CD14-positive monocyte (primary cell): ENCODE measurements at regions not wholly inside any gene's neighbourhood (a gene's known extent, or its start where the extent isn't known, plus 50 kb on each side); places are given as distances from the start of the nearest gene placed in this dataset.

ENCODE experiments used
- DNase-seq, 3 donors: peaks; one replicate each; pipeline ENCODE4 v3.0.0-alpha.2; 2011 to 2022
- H2AFZ ChIP-seq: 2 replicates; pipeline ENCODE4 v1.6.0; 2012; ENCODE audit warnings: mild to moderate bottlenecking, low read depth, low read length, inconsistent platforms; ENCODE audit not compliant: insufficient read depth, poor library complexity, severe bottlenecking
- H3K27ac ChIP-seq, 2 donors: 1 replicate in 1 of 2; 2 replicates in 1 of 2; pipeline ENCODE4 v1.5.1; 2012 to 2013; ENCODE audit warnings: low read length in 2 of 2, control low read depth in 1 of 2, inconsistent platforms in 1 of 2, low read depth in 1 of 2, mild to moderate bottlenecking in 1 of 2
- H3K27me3 ChIP-seq, 2 donors: one replicate each; pipeline versions ENCODE4 v1.6.0 to v1.6.1; 2011 to 2013; ENCODE audit warnings: low read length in 2 of 2; ENCODE audit not compliant: control insufficient read depth in 2 of 2, insufficient read depth in 2 of 2
- H3K36me3 ChIP-seq, 2 donors: replicated peaks in 1 of 2; 1 replicate in 1 of 2; 2 replicates in 1 of 2; pipeline versions ENCODE4 v1.5.1 to v1.6.1; 2012 to 2013; ENCODE audit warnings: low read length in 2 of 2, control low read depth in 1 of 2, inconsistent platforms in 1 of 2, mild to moderate bottlenecking in 1 of 2; ENCODE audit not compliant: insufficient read depth in 2 of 2, control insufficient read depth in 1 of 2
- H3K4me1 ChIP-seq, 2 donors: 1 replicate in 1 of 2; 2 replicates in 1 of 2; pipeline versions ENCODE4 v1.5.1 to v1.6.1; 2012 to 2013; ENCODE audit warnings: low read length in 2 of 2, control low read depth in 1 of 2, inconsistent platforms in 1 of 2, mild to moderate bottlenecking in 1 of 2, moderate library complexity in 1 of 2; ENCODE audit not compliant: insufficient read depth in 2 of 2, control insufficient read depth in 1 of 2
- H3K4me2 ChIP-seq: replicated peaks from 2 replicates; pipeline ENCODE3; 2012; ENCODE audit warnings: low read length, moderate library complexity, mild to moderate bottlenecking; ENCODE audit not compliant: poor library complexity, severe bottlenecking; ENCODE audit errors: extremely low read depth
- H3K4me3 ChIP-seq, 3 experiments: fragments of 200-600 bp in 1 of 3; sonication (generic) in 1 of 3; replicated peaks in 1 of 3; 1 replicate in 2 of 3; 2 replicates in 1 of 3; pipeline ENCODE4 v1.5.1; 2011 to 2013; ENCODE audit warnings: low read length in 3 of 3, mild to moderate bottlenecking in 3 of 3, control low read depth in 2 of 3, low read depth in 2 of 3, inconsistent platforms in 1 of 3, moderate library complexity in 1 of 3
- H3K79me2 ChIP-seq: 2 replicates; pipeline ENCODE4 v1.6.0; 2012; ENCODE audit warnings: mild to moderate bottlenecking, control low read depth, inconsistent platforms, low read length, moderate library complexity; ENCODE audit not compliant: insufficient read depth
- H3K9ac ChIP-seq: 2 replicates; pipeline ENCODE4 v1.6.0; 2017; ENCODE audit warnings: low read length, mild to moderate bottlenecking; ENCODE audit not compliant: insufficient read depth, poor library complexity, severe bottlenecking
- H3K9me3 ChIP-seq, 2 donors: replicated peaks in 1 of 2; 1 replicate in 1 of 2; 2 replicates in 1 of 2; pipeline versions ENCODE4 v1.5.1 to v1.6.1; 2012 to 2013; ENCODE audit warnings: low read length in 2 of 2, control low read depth in 1 of 2; ENCODE audit not compliant: control insufficient read depth in 1 of 2, insufficient read depth in 1 of 2
- H4K20me1 ChIP-seq: 2 replicates; pipeline ENCODE4 v1.6.0; 2012; ENCODE audit warnings: mild to moderate bottlenecking, low read length, control low read depth, moderate library complexity; ENCODE audit not compliant: insufficient read depth
- H3K27ac Mint-ChIP-seq, 7 donors: one replicate each; pipeline ENCODE4 v1.8.0; 2020; ENCODE audit warnings: mild to moderate bottlenecking in 7 of 7, mixed read lengths in 7 of 7, moderate library complexity in 6 of 7, inconsistent platforms in 2 of 7
- H3K27me3 Mint-ChIP-seq, 3 donors: one replicate each; pipeline ENCODE4 v1.8.0; 2021 to 2022; ENCODE audit warnings: low read depth in 3 of 3, mild to moderate bottlenecking in 3 of 3, mixed read lengths in 3 of 3, moderate library complexity in 3 of 3, inconsistent platforms in 1 of 3
- H3K36me3 Mint-ChIP-seq, 2 donors: one replicate each; pipeline ENCODE4 v1.8.0; 2020; ENCODE audit warnings: mixed read lengths in 2 of 2, inconsistent platforms in 1 of 2, mild to moderate bottlenecking in 1 of 2
- H3K4me1 Mint-ChIP-seq: one replicate; pipeline ENCODE4 v1.8.0; 2020; ENCODE audit warnings: mild to moderate bottlenecking, mixed read lengths
- H3K4me3 Mint-ChIP-seq, 2 donors: one replicate each; pipeline ENCODE4 v1.8.0; 2020; ENCODE audit warnings: mild to moderate bottlenecking in 2 of 2, mixed read lengths in 2 of 2, moderate library complexity in 1 of 2
- H3K9me3 Mint-ChIP-seq, 7 donors: one replicate each; pipeline ENCODE4 v1.8.0; 2020 to 2022; ENCODE audit warnings: mixed read lengths in 7 of 7, mild to moderate bottlenecking in 6 of 7, moderate library complexity in 6 of 7, inconsistent platforms in 2 of 7
- CTCF ChIP-seq: fragments of 200-600 bp; IDR thresholded peaks from one replicate; pipeline ENCODE4 v1.8.0; 2022; ENCODE audit warnings: antibody characterized with exemption, mild to moderate bottlenecking
- WGBS: methylation state at CpG from one replicate; pipeline ENCODE4 v1.1.5; 2013; ENCODE audit warnings: missing lambda C conversion rate; ENCODE audit not compliant: insufficient coverage; 5-methylcytosine and 5-hydroxymethylcytosine counted together
- intact Hi-C, 2 donors: fragments of 100-400 bp; cut with micrococcal nuclease; formaldehyde crosslinking; loops; one replicate each; pipeline versions ENCODE4 v1.15.0 to v1.15.1; 2023

GRCh38 chr5:15170173-15170572 is 298.6 kb upstream of the ANKH start:
- Histone ChIP-seq H4K20me1 (no peaks in the 10 kb centered on the region), H3K4me3 (no peak overlapping the region), H3K9ac (no peak overlapping the region), H3K4me2 (no peak overlapping the region), H3K79me2 (no peaks in the 10 kb centered on the region), H2AFZ (no peak overlapping the region), H3K27me3 (no peaks in the 10 kb centered on the region), H3K36me3 (no peaks in the 10 kb centered on the region), H3K4me1 (no peaks in the 10 kb centered on the region), H3K27ac (no peak overlapping the region), H3K9me3 (peaks cover 25 to 28% of the 10 kb centered on the region in 2 donors)
- Mint-ChIP-seq H3K9me3 (peaks cover 6 to 19% (median 16%) of the 10 kb centered on the region in 7 donors), H3K36me3 (no peaks in the 10 kb centered on the region), H3K27me3 (peaks cover 0 to 1% (median 0%) of the 10 kb centered on the region in 3 donors), H3K27ac (no peak overlapping the region), H3K4me1 (no peaks in the 10 kb centered on the region), H3K4me3 (no peak overlapping the region)
- intact Hi-C loops = no loop called here
- 86% methylated on average over 1 of the region's 1 CpG for WGBS
- TF ChIP-seq CTCF = no peak
- no peak for DNase-seq

GRCh38 chr5:15168358-15168757 is 296.8 kb upstream of the ANKH start:
- Histone ChIP-seq H3K4me3 (no peak overlapping the region), H3K36me3 (no peaks in the 10 kb centered on the region), H4K20me1 (no peaks in the 10 kb centered on the region), H3K9me3 (peaks cover 11 to 15% of the 10 kb centered on the region in 2 donors), H3K27ac (no peak overlapping the region), H3K27me3 (no peaks in the 10 kb centered on the region), H3K9ac (no peak overlapping the region), H3K4me1 (no peaks in the 10 kb centered on the region), H3K4me2 (no peak overlapping the region), H3K79me2 (no peaks in the 10 kb centered on the region), H2AFZ (no peak overlapping the region)
- no CpG with 5 or more reads among the region's 2 CpGs for WGBS
- H3K27me3 Mint-ChIP-seq = peaks cover 0 to 3% (median 0%) of the 10 kb centered on the region in 3 donors
- DNase-seq = no peak
- no peaks in the 10 kb centered on the region for H3K4me1 Mint-ChIP-seq
- no peaks in the 10 kb centered on the region for H3K36me3 Mint-ChIP-seq
- H3K27ac Mint-ChIP-seq = no peak overlapping the region
- TF ChIP-seq CTCF = no peak
- no peak overlapping the region for H3K4me3 Mint-ChIP-seq
- peaks cover 6 to 18% (median 8%) of the 10 kb centered on the region in 7 donors for H3K9me3 Mint-ChIP-seq
- intact Hi-C loops = no loop called here
